Fibroblast of lung (primary cell): ENCODE measurements at regions not wholly inside any gene's neighbourhood (a gene's known extent, or its start where the extent isn't known, plus 50 kb on each side); places are given as distances from the start of the nearest gene placed in this dataset.

Experiments
- DNase-seq, 2 donors: peaks; one replicate each; pipeline versions ENCODE4 v3.0.0 to v3.0.0-alpha.2; 2010; ENCODE audit warnings: low read depth in 2 of 2
- H2AFZ ChIP-seq: 2 replicates; pipeline ENCODE4 v1.5.1; 2012; ENCODE audit warnings: low read length, control low read depth, inconsistent platforms
- H3K27ac ChIP-seq: 2 replicates; pipeline ENCODE4 v1.5.1; 2011; ENCODE audit warnings: low read length, control low read depth; ENCODE audit not compliant: insufficient read depth
- H3K27me3 ChIP-seq: 2 replicates; pipeline ENCODE4 v1.5.1; 2011; ENCODE audit warnings: mild to moderate bottlenecking, low read length; ENCODE audit not compliant: control insufficient read depth, insufficient read depth
- H3K36me3 ChIP-seq: 2 replicates; pipeline ENCODE4 v1.5.1; 2011; ENCODE audit warnings: low read length; ENCODE audit not compliant: control insufficient read depth, insufficient read depth
- H3K4me1 ChIP-seq: 2 replicates; pipeline ENCODE4 v1.5.1; 2011; ENCODE audit warnings: low read length; ENCODE audit not compliant: control insufficient read depth, insufficient read depth; ENCODE audit errors: extremely low read depth
- H3K4me2 ChIP-seq: 2 replicates; pipeline ENCODE4 v1.5.1; 2011; ENCODE audit warnings: low read length, control low read depth; ENCODE audit not compliant: insufficient read depth; ENCODE audit errors: extremely low read depth
- H3K4me3 ChIP-seq, 4 experiments: fragments of 200-600 bp in 1 of 4; sonication (generic) in 1 of 4; replicated peaks in 1 of 4; 2 replicates each; pipeline ENCODE4 v1.5.1; 2011 to 2016; ENCODE audit warnings: low read length in 4 of 4, low read depth in 3 of 4, mild to moderate bottlenecking in 3 of 4, control low read depth in 2 of 4, inconsistent platforms in 1 of 4, mixed read lengths in 1 of 4; ENCODE audit not compliant: insufficient read depth in 1 of 4; ENCODE audit errors: control extremely low read depth in 1 of 4
- H3K79me2 ChIP-seq: 2 replicates; pipeline ENCODE4 v1.5.1; 2012; ENCODE audit warnings: mild to moderate bottlenecking, low read length, inconsistent platforms; ENCODE audit not compliant: control insufficient read depth, insufficient read depth
- H3K9ac ChIP-seq: 2 replicates; pipeline ENCODE4 v1.5.1; 2011; ENCODE audit warnings: mild to moderate bottlenecking, low read length, control low read depth; ENCODE audit not compliant: insufficient read depth
- H3K9me3 ChIP-seq: 2 replicates; pipeline ENCODE4 v1.5.1; 2012; ENCODE audit warnings: low read depth, low read length; ENCODE audit not compliant: control insufficient read depth, insufficient read depth
- H4K20me1 ChIP-seq: 2 replicates; pipeline ENCODE4 v1.5.1; 2011; ENCODE audit warnings: low read length; ENCODE audit not compliant: control insufficient read depth, insufficient read depth; ENCODE audit errors: extremely low read depth
- CTCF ChIP-seq, 2 donors: IDR thresholded peaks in 1 of 2; conservative IDR thresholded peaks in 1 of 2; 1 replicate in 1 of 2; 2 replicates in 1 of 2; pipeline ENCODE4 v1.5.1; 2011 to 2012; ENCODE audit warnings: low read length in 2 of 2, control low read depth in 1 of 2, inconsistent platforms in 1 of 2, low read depth in 1 of 2, mild to moderate bottlenecking in 1 of 2
- EZH2 ChIP-seq: IDR thresholded peaks from 2 replicates; pipeline ENCODE4 v1.5.1; 2012; ENCODE audit warnings: low read length, control low read depth, mild to moderate bottlenecking; ENCODE audit errors: missing control alignments

GRCh38 chr16:35909351-35909954, 2450.0 kb downstream of the TP53TG3F start:
- Histone ChIP-seq H3K9ac (no peak overlapping the region), H2AFZ (no peak overlapping the region), H3K4me3 (no peak overlapping the region), H3K36me3 (no peaks in the 10 kb centered on the region), H3K27me3 (no peaks in the 10 kb centered on the region), H3K79me2 (no peaks in the 10 kb centered on the region), H3K4me2 (no peak overlapping the region), H4K20me1 (no peaks in the 10 kb centered on the region), H3K4me1 (no peaks in the 10 kb centered on the region), H3K27ac (no peak overlapping the region), H3K9me3 (no peaks in the 10 kb centered on the region)
- no peak for DNase-seq
- TF ChIP-seq CTCF (conservative IDR thresholded peaks at IDR 0.05 in 1 of 2, IDR thresholded peaks at IDR 0.05 in 1 of 2; ENCODE audit: low read depth in 1 of 2, low read length in 2 of 2) (no peak), EZH2 (no peak)

- no peaks in the 10 kb centered on the region for H3K36me3 ChIP-seq
- no peak overlapping the region for H3K27ac ChIP-seq
- no peaks in the 10 kb centered on the region for H3K79me2 ChIP-seq
- H2AFZ ChIP-seq, result no peak overlapping the region
- no peaks in the 10 kb centered on the region for H3K27me3 ChIP-seq
- H3K4me1 ChIP-seq, result no peaks in the 10 kb centered on the region
- H3K4me2 ChIP-seq, result no peak overlapping the region
- H3K9me3 ChIP-seq, result no peaks in the 10 kb centered on the region
- no peaks in the 10 kb centered on the region for H4K20me1 ChIP-seq
- no peak overlapping the region for H3K4me3 ChIP-seq
- no peak for DNase-seq
- no peak overlapping the region for H3K9ac ChIP-seq
- no peak for TF ChIP-seq EZH2
- TF ChIP-seq CTCF (conservative IDR thresholded peaks at IDR 0.05 in 1 of 2, IDR thresholded peaks at IDR 0.05 in 1 of 2; ENCODE audit: low read depth in 1 of 2, low read length in 2 of 2), result no peak
Observed at GRCh38 chr16:35910409-35910808, 2451.0 kb downstream of the TP53TG3F start.

- TF ChIP-seq EZH2 (no peak), CTCF (conservative IDR thresholded peaks at IDR 0.05 in 1 of 2, IDR thresholded peaks at IDR 0.05 in 1 of 2; ENCODE audit: low read depth in 1 of 2, low read length in 2 of 2) (no peak)
- Histone ChIP-seq H3K4me1 (no peaks in the 10 kb centered on the region), H3K4me2 (no peak overlapping the region), H3K4me3 (no peak overlapping the region), H3K36me3 (no peaks in the 10 kb centered on the region), H3K27me3 (no peaks in the 10 kb centered on the region), H4K20me1 (no peaks in the 10 kb centered on the region), H3K9me3 (no peaks in the 10 kb centered on the region), H3K79me2 (no peaks in the 10 kb centered on the region), H3K9ac (no peak overlapping the region), H2AFZ (no peak overlapping the region), H3K27ac (no peak overlapping the region)
- no peak for DNase-seq
Observed at GRCh38 chr16:35911899-35912298, 2452.5 kb downstream of the TP53TG3F start.
